ENCODE measurements at regions not wholly inside any gene's neighbourhood (a gene's known extent, or its start where the extent isn't known, plus 50 kb on each side); places are given as distances from the start of the nearest gene placed in this dataset.

DNA sequence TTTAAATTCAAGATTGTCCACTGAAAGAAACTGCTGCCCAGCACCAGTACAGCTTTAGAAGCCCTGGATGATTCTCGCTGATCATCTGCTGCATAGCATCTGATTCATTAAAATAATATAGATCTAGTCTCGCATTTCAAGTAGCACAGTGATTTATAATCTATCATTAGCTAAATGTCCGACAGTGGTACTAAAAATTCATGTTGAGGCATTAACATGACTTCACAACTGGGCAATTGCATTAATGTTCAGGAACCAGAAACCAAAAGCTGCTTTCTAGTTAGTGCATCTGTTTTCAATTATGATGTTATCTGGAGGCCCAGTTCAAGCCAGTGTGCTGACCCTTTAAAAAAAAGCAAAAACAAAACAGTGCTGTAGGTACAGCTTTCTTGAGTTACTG is 1987.2 kb upstream of the SEL1L start:
- TF ChIP-seq, protein P1, sequence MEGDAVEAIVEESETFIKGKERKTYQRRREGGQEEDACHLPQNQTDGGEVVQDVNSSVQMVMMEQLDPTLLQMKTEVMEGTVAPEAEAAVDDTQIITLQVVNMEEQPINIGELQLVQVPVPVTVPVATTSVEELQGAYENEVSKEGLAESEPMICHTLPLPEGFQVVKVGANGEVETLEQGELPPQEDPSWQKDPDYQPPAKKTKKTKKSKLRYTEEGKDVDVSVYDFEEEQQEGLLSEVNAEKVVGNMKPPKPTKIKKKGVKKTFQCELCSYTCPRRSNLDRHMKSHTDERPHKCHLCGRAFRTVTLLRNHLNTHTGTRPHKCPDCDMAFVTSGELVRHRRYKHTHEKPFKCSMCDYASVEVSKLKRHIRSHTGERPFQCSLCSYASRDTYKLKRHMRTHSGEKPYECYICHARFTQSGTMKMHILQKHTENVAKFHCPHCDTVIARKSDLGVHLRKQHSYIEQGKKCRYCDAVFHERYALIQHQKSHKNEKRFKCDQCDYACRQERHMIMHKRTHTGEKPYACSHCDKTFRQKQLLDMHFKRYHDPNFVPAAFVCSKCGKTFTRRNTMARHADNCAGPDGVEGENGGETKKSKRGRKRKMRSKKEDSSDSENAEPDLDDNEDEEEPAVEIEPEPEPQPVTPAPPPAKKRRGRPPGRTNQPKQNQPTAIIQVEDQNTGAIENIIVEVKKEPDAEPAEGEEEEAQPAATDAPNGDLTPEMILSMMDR (IDR thresholded peaks at IDR 0.05): no peak
- no peak for TF ChIP-seq POLR2A (IDR thresholded peaks at IDR 0.05)
